ENCODE measurements at regions not wholly inside any gene's neighbourhood (a gene's known extent, or its start where the extent isn't known, plus 50 kb on each side); places are given as distances from the start of the nearest gene placed in this dataset.

DNA sequence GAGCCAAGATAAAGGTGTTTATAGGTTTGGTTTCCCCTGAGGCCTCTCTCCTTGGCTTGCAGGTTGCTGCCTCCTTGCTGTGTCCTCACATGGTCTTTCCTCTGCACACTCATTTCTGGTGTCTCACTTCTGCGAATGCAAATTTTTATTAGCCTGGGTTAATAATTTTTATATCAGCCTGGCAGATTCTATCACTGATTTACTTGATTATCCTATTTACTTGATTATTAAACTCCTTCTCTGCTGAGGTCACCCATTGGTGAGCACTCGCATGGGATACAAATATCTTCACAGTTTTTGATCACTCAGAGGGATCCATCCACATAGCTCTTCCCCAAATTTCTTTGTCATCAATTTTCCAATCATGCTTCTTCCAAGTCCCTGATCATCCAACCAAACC, 90.9 kb upstream of the IGLL5 start:
- no peaks in the 10 kb centered on the region for H3K9me3 ChIP-seq
- DNase-seq (ENCODE audit: extremely low spot score in 2 of 2): no peak
- intact Hi-C loops (cut with DNase I): no loop called here
- no peaks in the 10 kb centered on the region for H3K27me3 ChIP-seq
- no peak overlapping the region for H3K4me3 ChIP-seq
- H3K27ac ChIP-seq: no peak overlapping the region
- TF ChIP-seq POLR2A (IDR thresholded peaks at IDR 0.05) (no peak), POLR2AphosphoS5 (IDR thresholded peaks at IDR 0.05; ENCODE audit: insufficient read depth in 1 of 2, low read depth in 1 of 2) (no peak), CTCF (IDR thresholded peaks at IDR 0.05) (no peak)
- no peaks in the 10 kb centered on the region for H3K4me1 ChIP-seq
- no peaks in the 10 kb centered on the region for H3K36me3 ChIP-seq

DNA sequence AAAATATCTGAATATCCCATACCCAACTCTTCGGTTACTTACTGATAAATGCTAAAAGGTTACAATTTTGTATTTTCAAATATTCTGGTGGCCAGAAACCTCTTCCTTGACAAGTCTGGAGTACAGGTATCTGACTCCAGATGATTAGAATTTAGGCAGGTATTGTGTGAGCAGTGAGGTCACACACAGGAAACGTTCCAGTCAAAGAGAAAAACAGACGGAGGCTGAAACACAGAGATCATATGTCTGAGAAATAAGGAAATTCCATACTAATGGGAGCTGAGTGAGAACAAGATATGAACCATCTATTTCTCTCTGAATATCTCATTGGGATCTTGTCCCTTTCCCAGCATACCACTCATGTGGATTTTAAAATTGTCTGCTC, 89.4 kb upstream of the IGLL5 start:
- H3K4me3 ChIP-seq: no peak overlapping the region
- no peaks in the 10 kb centered on the region for H3K27me3 ChIP-seq
- no peaks in the 10 kb centered on the region for H3K4me1 ChIP-seq
- no peaks in the 10 kb centered on the region for H3K9me3 ChIP-seq
- H3K27ac ChIP-seq: no peak overlapping the region
- H3K36me3 ChIP-seq: no peaks in the 10 kb centered on the region
- no peak for DNase-seq (ENCODE audit: extremely low spot score in 2 of 2)
- intact Hi-C loops (cut with DNase I): no loop called here
- TF ChIP-seq POLR2A (IDR thresholded peaks at IDR 0.05) (no peak), POLR2AphosphoS5 (IDR thresholded peaks at IDR 0.05; ENCODE audit: insufficient read depth in 1 of 2, low read depth in 1 of 2) (no peak), CTCF (IDR thresholded peaks at IDR 0.05) (no peak)

DNA sequence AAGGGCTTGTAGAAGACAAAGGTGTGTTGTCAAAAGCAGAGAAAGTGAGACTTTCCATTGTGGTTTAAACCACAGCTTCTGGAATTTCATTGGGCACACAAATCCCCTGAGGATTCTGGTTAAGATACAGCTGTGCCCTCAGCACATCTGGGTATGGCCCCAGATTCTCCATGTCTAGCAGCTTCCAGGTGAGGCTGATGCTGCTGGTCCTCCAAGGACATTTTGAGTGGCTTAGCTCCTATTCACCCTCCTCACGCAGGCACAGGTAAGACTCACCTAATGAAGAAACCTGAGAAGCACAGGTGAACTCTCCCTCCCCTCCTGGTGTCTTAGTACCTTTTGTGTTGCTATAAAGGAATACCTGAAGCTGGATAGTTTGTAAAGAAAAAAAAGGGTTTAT, 88.9 kb upstream of the IGLL5 start:
- no peak for TF ChIP-seq POLR2A (IDR thresholded peaks at IDR 0.05)
- no peak for TF ChIP-seq POLR2AphosphoS5 (IDR thresholded peaks at IDR 0.05; ENCODE audit: insufficient read depth in 1 of 2, low read depth in 1 of 2)
- TF ChIP-seq CTCF (IDR thresholded peaks at IDR 0.05): no peak
- Histone ChIP-seq H3K9me3 (no peaks in the 10 kb centered on the region), H3K36me3 (no peaks in the 10 kb centered on the region), H3K27ac (no peak overlapping the region), H3K27me3 (no peaks in the 10 kb centered on the region), H3K4me3 (no peak overlapping the region), H3K4me1 (no peaks in the 10 kb centered on the region)
- intact Hi-C loops (cut with DNase I): no loop called here
- peak in 1 of 2 donors; percentile 54 for DNase-seq (ENCODE audit: extremely low spot score in 2 of 2)

DNA sequence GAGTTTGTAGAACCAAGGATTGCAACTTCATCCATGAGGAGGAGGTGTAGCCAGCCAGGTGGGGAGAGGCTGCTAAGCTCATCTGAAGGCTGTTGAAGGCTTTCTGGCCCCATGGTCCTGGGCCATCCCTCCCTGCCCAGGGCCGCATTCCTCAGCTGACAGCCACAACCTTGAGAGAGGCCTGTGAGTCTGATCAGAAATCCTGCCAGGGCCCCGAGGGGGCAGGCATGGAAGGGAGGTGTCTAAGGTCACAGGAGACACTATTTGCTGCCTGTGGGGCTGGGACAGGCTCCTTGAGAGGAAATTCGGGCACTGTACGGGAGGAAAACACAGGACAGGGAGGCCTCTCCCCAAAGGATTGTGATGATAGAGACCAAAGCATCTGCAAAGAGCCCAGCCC, 88.1 kb upstream of the IGLL5 start:
- intact Hi-C loops (cut with DNase I): no loop called here
- TF ChIP-seq POLR2A (IDR thresholded peaks at IDR 0.05) (no peak), CTCF (IDR thresholded peaks at IDR 0.05) (no peak), POLR2AphosphoS5 (IDR thresholded peaks at IDR 0.05; ENCODE audit: insufficient read depth in 1 of 2, low read depth in 1 of 2) (no peak)
- no peak overlapping the region for H3K4me3 ChIP-seq
- no peaks in the 10 kb centered on the region for H3K36me3 ChIP-seq
- peak in 1 of 2 donors; percentile 42 for DNase-seq (ENCODE audit: extremely low spot score in 2 of 2)
- no peak overlapping the region for H3K27ac ChIP-seq
- H3K4me1 ChIP-seq: no peaks in the 10 kb centered on the region
- H3K27me3 ChIP-seq: no peaks in the 10 kb centered on the region
- no peaks in the 10 kb centered on the region for H3K9me3 ChIP-seq

DNA sequence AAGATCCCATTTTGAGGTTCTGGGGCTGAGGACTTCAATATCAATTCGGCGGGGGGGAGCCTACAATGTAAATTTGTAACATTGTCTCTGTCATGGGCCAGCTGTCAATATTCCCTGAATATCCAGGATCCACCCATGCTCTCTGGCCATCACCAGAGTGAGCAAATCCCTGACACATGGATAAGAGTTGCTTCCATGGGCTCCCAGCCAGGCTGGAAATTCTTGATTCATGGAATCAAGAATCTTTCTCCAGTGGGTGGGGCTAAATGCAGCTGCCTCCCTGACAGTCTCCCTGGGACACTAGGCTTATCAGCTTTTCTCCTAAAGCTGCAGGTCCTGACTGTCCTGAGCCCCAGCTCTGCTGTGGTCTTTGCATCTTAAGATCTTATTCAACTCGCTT, 86.9 kb upstream of the IGLL5 start:
- Histone ChIP-seq H3K9me3 (no peaks in the 10 kb centered on the region), H3K27me3 (no peaks in the 10 kb centered on the region), H3K36me3 (no peaks in the 10 kb centered on the region), H3K27ac (no peak overlapping the region), H3K4me3 (no peak overlapping the region), H3K4me1 (no peaks in the 10 kb centered on the region)
- TF ChIP-seq POLR2AphosphoS5 (IDR thresholded peaks at IDR 0.05; ENCODE audit: insufficient read depth in 1 of 2, low read depth in 1 of 2) (no peak), CTCF (IDR thresholded peaks at IDR 0.05) (no peak), POLR2A (IDR thresholded peaks at IDR 0.05) (no peak)
- intact Hi-C loops (cut with DNase I): no loop called here
- peak in 1 of 2 donors; percentile 32 for DNase-seq (ENCODE audit: extremely low spot score in 2 of 2)
